Heart right ventricle (tissue), 16 donors: ENCODE measurements at regions not wholly inside any gene's neighbourhood (a gene's known extent, or its start where the extent isn't known, plus 50 kb on each side); places are given as distances from the start of the nearest gene placed in this dataset.

ENCODE experiments used
- ATAC-seq, 8 donors: fragments of 200-7000 bp; cut with Tn5 transposase; one replicate each; pipeline ENCODE4 v1.9.1; 2020; ENCODE audit warnings: mild to moderate bottlenecking in 8 of 8, moderate library complexity in 8 of 8, moderate number of reproducible peaks in 1 of 8
- DNase-seq, 2 donors: peaks; one replicate each; pipeline ENCODE4 v3.0.0-alpha.2; 2020
- H3K27ac ChIP-seq, 10 donors: fragments of 200-600 bp; sonication (generic) in 2 of 10; one replicate each; pipeline versions ENCODE4 v1.5.0 to v1.8.0; 2020 to 2022; ENCODE audit warnings: mild to moderate bottlenecking in 3 of 10
- H3K27me3 ChIP-seq, 7 donors: fragments of 200-600 bp; one replicate each; pipeline ENCODE4 v1.8.0; 2021 to 2022; ENCODE audit warnings: mild to moderate bottlenecking in 2 of 7
- H3K36me3 ChIP-seq, 9 donors: fragments of 200-600 bp; sonication (generic) in 1 of 9; one replicate each; pipeline versions ENCODE4 v1.5.0 to v1.8.0; 2020 to 2022; ENCODE audit warnings: mild to moderate bottlenecking in 2 of 9
- H3K4me1 ChIP-seq, 9 donors: fragments of 200-600 bp; sonication (generic) in 1 of 9; one replicate each; pipeline versions ENCODE4 v1.5.0 to v1.8.0; 2020 to 2022; ENCODE audit warnings: mild to moderate bottlenecking in 4 of 9
- H3K4me3 ChIP-seq, 10 donors: fragments of 200-600 bp; sonication (generic) in 2 of 10; one replicate each; pipeline versions ENCODE4 v1.5.0 to v1.8.0; 2020 to 2022; ENCODE audit warnings: mild to moderate bottlenecking in 7 of 10, moderate library complexity in 2 of 10
- H3K9me3 ChIP-seq, 11 donors: fragments of 200-600 bp in 10 of 11; sonication (generic) in 2 of 11; one replicate each; pipeline versions ENCODE4 v1.5.0 to v1.8.0; 2013 to 2022; ENCODE audit warnings: mild to moderate bottlenecking in 2 of 11, control low read depth in 1 of 11, moderate library complexity in 1 of 11
- WGBS, 2 donors: extraction: QIAGEN DNeasy Blood & Tissue Kit; methylation state at CpG; one replicate each; pipeline ENCODE4 v1.1.7; 2013; ENCODE audit warnings: inconsistent platforms in 1 of 2; 5-methylcytosine and 5-hydroxymethylcytosine counted together
- intact Hi-C, 10 donors: fragments of 100-400 bp; cut with DNase I; formaldehyde crosslinking; loops; one replicate each; pipeline versions ENCODE4 v1.11.1 to v1.14.2; 2022
- TF ChIP-seq, protein P1 (sequence below), 9 donors: fragments of 200-600 bp; sonication (generic) in 2 of 9; IDR thresholded peaks; one replicate each; pipeline versions ENCODE4 v1.5.0 to v1.8.0; 2021 to 2022; ENCODE audit warnings: antibody characterized with exemption in 9 of 9, mild to moderate bottlenecking in 5 of 9, moderate library complexity in 1 of 9
- donor health status: Arrhythmogenic right ventricular cardiomyopathy.
- donor health status: ischemic (EF 13 %, LVEDD 7.1; RV severe dilation, severe dysfunction).
- donor health status: healthy with polysubstance abuse.
- donor health status: DM: no; HTN: yes; CAD: no.
- donor health status: DM: no; HTN: no; CAD: no.
- donor health status: ischemic (EF 25% LVEDD 6.9; RV normal size, moderate dysfunction).
- donor health status: ischemic (EF 25% LVEDD 5.7; RV mildly dilated, moderate dysfunction).
- donor health status: healthy.
- donor health status: DM: yes; HTN: yes; CAD: no.
- donor health status: Ischemic cardiomyopathy.
- donor health status: ischemic (EF 35%, LVEDD 5.7; RV mildly dilated, moderate dysfunction).
- donor health status: nonischemic (EF 11% LVEDD 7.7; RV severe dilation, severe dysfunction).
- donor health status: DM: yes; HTN: yes; CAD: no.
- donor health status: PGD.
- donor health status: ischemic (EF 29% LVEDD 5.4; RV normal size, mild dysfunction).
- donor health status: nonischemic (EF 23%, LVEDD 6.1; RV moderate dilation, normal function).

DNA sequence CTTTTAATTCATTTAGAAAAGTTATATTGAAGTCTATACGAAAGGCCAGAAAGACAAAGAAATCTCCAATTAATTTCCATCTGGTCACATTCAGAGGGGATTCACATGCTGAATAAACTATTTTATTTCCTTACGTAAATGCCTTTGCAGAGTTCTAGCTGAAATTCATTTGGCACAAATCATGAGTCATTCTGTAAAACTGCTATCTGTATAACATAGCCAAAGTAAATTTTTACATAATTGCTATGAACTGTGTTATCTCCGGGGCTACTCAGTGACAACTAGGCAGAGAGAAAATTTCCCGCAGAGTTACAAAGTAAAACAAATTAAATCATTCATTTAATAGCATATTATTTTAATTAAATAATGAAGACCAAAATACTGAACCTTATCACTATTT lies 463.2 kb upstream of the ADAMTS16 start:
- intact Hi-C loops, result no loop called here
- TF ChIP-seq, protein P1, sequence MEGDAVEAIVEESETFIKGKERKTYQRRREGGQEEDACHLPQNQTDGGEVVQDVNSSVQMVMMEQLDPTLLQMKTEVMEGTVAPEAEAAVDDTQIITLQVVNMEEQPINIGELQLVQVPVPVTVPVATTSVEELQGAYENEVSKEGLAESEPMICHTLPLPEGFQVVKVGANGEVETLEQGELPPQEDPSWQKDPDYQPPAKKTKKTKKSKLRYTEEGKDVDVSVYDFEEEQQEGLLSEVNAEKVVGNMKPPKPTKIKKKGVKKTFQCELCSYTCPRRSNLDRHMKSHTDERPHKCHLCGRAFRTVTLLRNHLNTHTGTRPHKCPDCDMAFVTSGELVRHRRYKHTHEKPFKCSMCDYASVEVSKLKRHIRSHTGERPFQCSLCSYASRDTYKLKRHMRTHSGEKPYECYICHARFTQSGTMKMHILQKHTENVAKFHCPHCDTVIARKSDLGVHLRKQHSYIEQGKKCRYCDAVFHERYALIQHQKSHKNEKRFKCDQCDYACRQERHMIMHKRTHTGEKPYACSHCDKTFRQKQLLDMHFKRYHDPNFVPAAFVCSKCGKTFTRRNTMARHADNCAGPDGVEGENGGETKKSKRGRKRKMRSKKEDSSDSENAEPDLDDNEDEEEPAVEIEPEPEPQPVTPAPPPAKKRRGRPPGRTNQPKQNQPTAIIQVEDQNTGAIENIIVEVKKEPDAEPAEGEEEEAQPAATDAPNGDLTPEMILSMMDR (IDR thresholded peaks at IDR 0.05), result no peak
- WGBS, 2 donors, result 72 to 73% methylated on average over 4 of the region's 4 CpGs
- H3K4me3 ChIP-seq, result no peak overlapping the region
- ATAC-seq (no peak), DNase-seq (no peak)
- H3K27me3 ChIP-seq, result peaks cover 0 to 13% (median 0%) of the 10 kb centered on the region in 7 donors
- no peak overlapping the region for H3K27ac ChIP-seq
- no peaks in the 10 kb centered on the region for H3K36me3 ChIP-seq
- no peaks in the 10 kb centered on the region for H3K4me1 ChIP-seq
- H3K9me3 ChIP-seq, result peaks cover 0 to 7% (median 0%) of the 10 kb centered on the region in 11 donors

DNA sequence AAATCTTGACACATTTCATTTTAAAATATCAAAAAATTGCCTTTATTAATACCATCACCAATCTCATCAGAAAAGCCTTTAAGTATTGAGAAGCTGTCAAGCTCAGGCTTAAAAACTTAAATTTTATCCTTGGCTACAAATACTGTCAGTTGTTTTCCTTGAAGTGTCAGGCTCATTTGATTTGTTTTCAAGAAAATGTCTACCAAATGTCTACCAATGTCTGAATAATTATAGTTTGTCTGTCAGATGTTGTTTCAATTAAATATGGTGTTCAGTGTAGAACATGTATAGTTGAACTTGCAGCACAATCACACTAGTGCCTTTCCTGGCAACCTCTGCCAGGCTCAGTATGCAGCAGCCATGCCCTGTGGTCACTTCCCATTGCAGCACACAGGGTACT lies 455.2 kb upstream of the ADAMTS16 start:
- intact Hi-C loops, result loop anchor here in 1 of 10 donors (10.0 kb wide), 1 partner anchor 570 kb away; no protein-coding TSS in a partner anchor
- H3K4me1 ChIP-seq, result no peaks in the 10 kb centered on the region
- no peak overlapping the region for H3K27ac ChIP-seq
- TF ChIP-seq, protein P1 (IDR thresholded peaks at IDR 0.05), result no peak
- H3K36me3 ChIP-seq, result no peaks in the 10 kb centered on the region
- no peak for DNase-seq
- no peak for ATAC-seq
- H3K9me3 ChIP-seq, result peaks cover 0 to 37% (median 7%) of the 10 kb centered on the region in 11 donors
- peaks cover 0 to 2% (median 0%) of the 10 kb centered on the region in 7 donors for H3K27me3 ChIP-seq
- H3K4me3 ChIP-seq, result no peak overlapping the region

DNA sequence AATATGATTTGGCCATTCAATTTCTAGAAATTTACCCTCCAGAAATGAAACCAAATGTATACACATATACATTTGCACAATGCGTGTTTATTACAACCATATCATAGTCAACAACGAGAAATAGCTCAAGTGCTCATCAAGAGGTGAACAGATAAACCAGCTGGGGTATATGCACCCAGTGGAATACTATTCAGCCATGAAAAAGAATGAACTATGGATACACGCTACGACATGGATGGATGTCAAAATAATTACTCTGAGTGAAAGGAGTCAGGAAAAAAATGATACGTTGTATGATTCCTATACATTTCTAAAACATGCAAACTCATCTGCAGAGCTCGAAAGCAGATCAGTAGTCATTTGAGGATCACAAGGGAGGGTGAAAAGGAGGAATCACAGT lies 441.5 kb upstream of the ADAMTS16 start:
- Histone ChIP-seq H3K4me3 (no peak overlapping the region), H3K27me3 (peaks cover 0 to 4% (median 0%) of the 10 kb centered on the region in 7 donors), H3K27ac (no peak overlapping the region), H3K9me3 (peaks cover 0 to 5% (median 0%) of the 10 kb centered on the region in 11 donors), H3K4me1 (peaks cover 0 to 7% (median 0%) of the 10 kb centered on the region in 9 donors), H3K36me3 (no peaks in the 10 kb centered on the region)
- intact Hi-C loops, result no loop called here
- WGBS, 2 donors, result 85% methylated on average over 6 of the region's 6 CpGs
- no peak for DNase-seq
- TF ChIP-seq, protein P1 (IDR thresholded peaks at IDR 0.05), result no peak
- ATAC-seq, result no peak

DNA sequence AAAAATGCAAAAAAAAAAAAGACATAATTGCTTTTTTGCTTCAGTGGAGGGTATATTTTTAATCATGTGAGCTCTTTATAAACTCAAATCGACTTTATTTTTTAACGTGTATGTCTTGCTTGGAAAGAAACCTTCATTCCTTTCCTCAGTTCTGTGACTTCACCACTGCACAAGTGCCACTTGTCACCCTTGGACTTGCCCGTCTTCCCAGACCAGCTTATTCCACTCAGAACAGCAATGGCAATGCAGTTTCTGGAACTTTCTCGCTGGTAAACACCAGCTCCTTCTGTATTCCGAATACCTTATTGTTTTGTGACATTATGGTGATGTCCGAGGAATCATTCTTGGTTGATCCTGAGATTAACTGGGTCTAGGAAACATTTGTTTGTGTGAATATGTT lies 440.5 kb upstream of the ADAMTS16 start:
- DNase-seq (no peak), ATAC-seq (no peak)
- 59 to 65% methylated on average over 6 of the region's 6 CpGs for WGBS, 2 donors
- TF ChIP-seq, protein P1 (IDR thresholded peaks at IDR 0.05), result no peak
- peaks cover 0 to 4% (median 0%) of the 10 kb centered on the region in 7 donors for H3K27me3 ChIP-seq
- intact Hi-C loops, result no loop called here
- H3K4me1 ChIP-seq, result peaks cover 0 to 7% (median 0%) of the 10 kb centered on the region in 9 donors
- peaks cover 0 to 5% (median 0%) of the 10 kb centered on the region in 11 donors for H3K9me3 ChIP-seq
- H3K36me3 ChIP-seq, result no peaks in the 10 kb centered on the region
- no peak overlapping the region for H3K4me3 ChIP-seq
- H3K27ac ChIP-seq, result no peak overlapping the region
